IPS-15b (cell line): ENCODE measurements at regions not wholly inside any gene's neighbourhood (a gene's known extent, or its start where the extent isn't known, plus 50 kb on each side); places are given as distances from the start of the nearest gene placed in this dataset.

Experiments
- H3K27me3 ChIP-seq: one replicate; pipeline ENCODE4 v1.6.1; 2013; ENCODE audit warnings: low read length; ENCODE audit not compliant: control insufficient read depth, insufficient read depth
- H3K36me3 ChIP-seq: one replicate; pipeline ENCODE4 v1.6.1; 2013; ENCODE audit warnings: low read length; ENCODE audit not compliant: control insufficient read depth, insufficient read depth
- H3K4me1 ChIP-seq: one replicate; pipeline ENCODE4 v1.6.1; 2013; ENCODE audit warnings: mild to moderate bottlenecking, low read length; ENCODE audit not compliant: control insufficient read depth, insufficient read depth
- H3K4me3 ChIP-seq: one replicate; pipeline ENCODE4 v1.5.1; 2013; ENCODE audit warnings: low read depth, low read length
- H3K9ac ChIP-seq: one replicate; pipeline ENCODE4 v1.6.1; 2013; ENCODE audit warnings: low read depth, mild to moderate bottlenecking, low read length
- H3K9me3 ChIP-seq: one replicate; pipeline ENCODE4 v1.6.1; 2013; ENCODE audit warnings: mild to moderate bottlenecking, low read length; ENCODE audit not compliant: control insufficient read depth, insufficient read depth

- Histone ChIP-seq H3K4me1 (peaks cover 3% of the 10 kb centered on the region), H3K9me3 (no peaks in the 10 kb centered on the region), H3K4me3 (no peak overlapping the region), H3K9ac (no peak overlapping the region), H3K27me3 (no peaks in the 10 kb centered on the region), H3K36me3 (no peaks in the 10 kb centered on the region)
Observed at GRCh38 chr7:368651-369475, 78.9 kb downstream of the FOXL3 start.

GRCh38 chr7:369476-370258 is 79.7 kb downstream of the FOXL3 start:
- H3K27me3 ChIP-seq = no peaks in the 10 kb centered on the region
- no peak overlapping the region for H3K9ac ChIP-seq
- no peaks in the 10 kb centered on the region for H3K9me3 ChIP-seq
- peaks cover 3% of the 10 kb centered on the region for H3K4me1 ChIP-seq
- no peak overlapping the region for H3K4me3 ChIP-seq
- no peaks in the 10 kb centered on the region for H3K36me3 ChIP-seq

- no peaks in the 10 kb centered on the region for H3K36me3 ChIP-seq
- no peak overlapping the region for H3K4me3 ChIP-seq
- H3K9me3 ChIP-seq = no peaks in the 10 kb centered on the region
- peaks cover 3% of the 10 kb centered on the region for H3K4me1 ChIP-seq
- no peaks in the 10 kb centered on the region for H3K27me3 ChIP-seq
- H3K9ac ChIP-seq = no peak overlapping the region
Observed at GRCh38 chr7:370259-370625, 80.3 kb downstream of the FOXL3 start.

- Histone ChIP-seq H3K4me3 (no peak overlapping the region), H3K9ac (no peak overlapping the region), H3K36me3 (no peaks in the 10 kb centered on the region), H3K27me3 (no peaks in the 10 kb centered on the region), H3K9me3 (no peaks in the 10 kb centered on the region), H3K4me1 (peaks cover 3% of the 10 kb centered on the region)
Observed at GRCh38 chr7:370775-371118, 80.8 kb downstream of the FOXL3 start.

- Histone ChIP-seq H3K4me3 (no peak overlapping the region), H3K9me3 (no peaks in the 10 kb centered on the region), H3K36me3 (no peaks in the 10 kb centered on the region), H3K9ac (no peak overlapping the region), H3K27me3 (no peaks in the 10 kb centered on the region), H3K4me1 (peaks cover under 1% of the 10 kb centered on the region)
Observed at GRCh38 chr7:371119-371778, 81.3 kb downstream of the FOXL3 start.

GRCh38 chr7:371779-372545 is 82.0 kb downstream of the FOXL3 start:
- no peaks in the 10 kb centered on the region for H3K9me3 ChIP-seq
- no peak overlapping the region for H3K9ac ChIP-seq
- no peaks in the 10 kb centered on the region for H3K4me1 ChIP-seq
- no peaks in the 10 kb centered on the region for H3K27me3 ChIP-seq
- no peaks in the 10 kb centered on the region for H3K36me3 ChIP-seq
- no peak overlapping the region for H3K4me3 ChIP-seq

GRCh38 chr7:372546-372931 is 82.6 kb downstream of the FOXL3 start:
- no peak overlapping the region for H3K9ac ChIP-seq
- no peak overlapping the region for H3K4me3 ChIP-seq
- H3K4me1 ChIP-seq = no peaks in the 10 kb centered on the region
- no peaks in the 10 kb centered on the region for H3K27me3 ChIP-seq
- no peaks in the 10 kb centered on the region for H3K36me3 ChIP-seq
- no peaks in the 10 kb centered on the region for H3K9me3 ChIP-seq

- Histone ChIP-seq H3K4me1 (no peaks in the 10 kb centered on the region), H3K9me3 (no peaks in the 10 kb centered on the region), H3K4me3 (no peak overlapping the region), H3K9ac (no peak overlapping the region), H3K27me3 (no peaks in the 10 kb centered on the region), H3K36me3 (no peaks in the 10 kb centered on the region)
Observed at GRCh38 chr7:372932-373791, 83.2 kb downstream of the FOXL3 start.

- no peaks in the 10 kb centered on the region for H3K9me3 ChIP-seq
- no peaks in the 10 kb centered on the region for H3K27me3 ChIP-seq
- H3K4me3 ChIP-seq = no peak overlapping the region
- H3K4me1 ChIP-seq = no peaks in the 10 kb centered on the region
- no peak overlapping the region for H3K9ac ChIP-seq
- no peaks in the 10 kb centered on the region for H3K36me3 ChIP-seq
Observed at GRCh38 chr7:373818-374705, 84.1 kb downstream of the FOXL3 start.

GRCh38 chr7:374706-375311 is 84.8 kb downstream of the FOXL3 start:
- H3K9ac ChIP-seq = no peak overlapping the region
- no peaks in the 10 kb centered on the region for H3K9me3 ChIP-seq
- no peaks in the 10 kb centered on the region for H3K27me3 ChIP-seq
- H3K36me3 ChIP-seq = no peaks in the 10 kb centered on the region
- H3K4me3 ChIP-seq = no peak overlapping the region
- H3K4me1 ChIP-seq = no peaks in the 10 kb centered on the region
